ENCODE measurements at regions not wholly inside any gene's neighbourhood (a gene's known extent, or its start where the extent isn't known, plus 50 kb on each side); places are given as distances from the start of the nearest gene placed in this dataset.

- TF ChIP-seq EP300 (IDR thresholded peaks at IDR 0.05) (no peak), POLR2A (IDR thresholded peaks at IDR 0.05) (no peak), CTCF (IDR thresholded peaks at IDR 0.05) (peak; percentile 57 to 64)
- Histone ChIP-seq H3K27me3 (no peaks in the 10 kb centered on the region), H3K9me3 (no peaks in the 10 kb centered on the region), H3K4me3 (no peak overlapping the region), H3K36me3 (no peaks in the 10 kb centered on the region), H3K27ac (no peak overlapping the region), H3K4me1 (peaks cover 3% of the 10 kb centered on the region)
- WGBS: 0% methylated on average over 2 of the region's 2 CpGs
- DNase-seq (ENCODE audit: low spot score in 2 of 2): no peak
Observed at GRCh38 chr12:45543887-45544286, 185.6 kb upstream of the ARID2 start.

GRCh38 chr12:45546545-45546944 is 183.0 kb upstream of the ARID2 start:
- Histone ChIP-seq H3K4me3 (no peak overlapping the region), H3K4me1 (peaks cover 3% of the 10 kb centered on the region), H3K9me3 (no peaks in the 10 kb centered on the region), H3K36me3 (no peaks in the 10 kb centered on the region), H3K27me3 (no peaks in the 10 kb centered on the region), H3K27ac (no peak overlapping the region)
- WGBS: 95% methylated on average over 2 of the region's 2 CpGs
- no peak for TF ChIP-seq POLR2A (IDR thresholded peaks at IDR 0.05)
- no peak for TF ChIP-seq EP300 (IDR thresholded peaks at IDR 0.05)
- no peak for TF ChIP-seq CTCF (IDR thresholded peaks at IDR 0.05)
- no peak for TF ChIP-seq POLR2AphosphoS5 (IDR thresholded peaks at IDR 0.05)
- DNase-seq (ENCODE audit: low spot score in 2 of 2): no peak

GRCh38 chr12:45547132-45547531 is 182.4 kb upstream of the ARID2 start:
- H3K27ac ChIP-seq: no peak overlapping the region

GRCh38 chr12:45547822-45548221 is 181.7 kb upstream of the ARID2 start:
- TF ChIP-seq EP300 (IDR thresholded peaks at IDR 0.05) (no peak), CTCF (IDR thresholded peaks at IDR 0.05) (no peak), POLR2AphosphoS5 (IDR thresholded peaks at IDR 0.05) (no peak)
- no peak overlapping the region for H3K4me3 ChIP-seq
- 38% methylated on average over 1 of the region's 1 CpG for WGBS

More at GRCh38 chr12:45547132-45547531, 182.4 kb upstream of the ARID2 start:
- H3K27me3 ChIP-seq: no peaks in the 10 kb centered on the region
- H3K36me3 ChIP-seq: no peaks in the 10 kb centered on the region
- no peaks in the 10 kb centered on the region for H3K9me3 ChIP-seq
- H3K4me3 ChIP-seq: no peak overlapping the region
- no peak for TF ChIP-seq CTCF (IDR thresholded peaks at IDR 0.05)
- no peak for TF ChIP-seq POLR2A (IDR thresholded peaks at IDR 0.05)
- no peak for TF ChIP-seq EP300 (IDR thresholded peaks at IDR 0.05)
- TF ChIP-seq POLR2AphosphoS5 (IDR thresholded peaks at IDR 0.05): no peak
- 86% methylated on average over 1 of the region's 1 CpG for WGBS
- DNase-seq (ENCODE audit: low spot score in 2 of 2): no peak
- H3K4me1 ChIP-seq: peaks cover 3% of the 10 kb centered on the region

GRCh38 chr12:45548426-45548825 is 181.1 kb upstream of the ARID2 start:
- WGBS: 78% methylated on average over 4 of the region's 4 CpGs
- Histone ChIP-seq H3K4me3 (no peak overlapping the region), H3K27ac (no peak overlapping the region), H3K36me3 (no peaks in the 10 kb centered on the region), H3K27me3 (no peaks in the 10 kb centered on the region), H3K9me3 (no peaks in the 10 kb centered on the region), H3K4me1 (peaks cover 3% of the 10 kb centered on the region)
- TF ChIP-seq EP300 (IDR thresholded peaks at IDR 0.05) (no peak), CTCF (IDR thresholded peaks at IDR 0.05) (no peak), POLR2AphosphoS5 (IDR thresholded peaks at IDR 0.05) (no peak), POLR2A (IDR thresholded peaks at IDR 0.05) (no peak)
- DNase-seq (ENCODE audit: low spot score in 2 of 2): no peak

More at GRCh38 chr12:45547822-45548221, 181.7 kb upstream of the ARID2 start:
- Histone ChIP-seq H3K27me3 (no peaks in the 10 kb centered on the region), H3K36me3 (no peaks in the 10 kb centered on the region), H3K4me1 (peaks cover 3% of the 10 kb centered on the region), H3K27ac (no peak overlapping the region), H3K9me3 (no peaks in the 10 kb centered on the region)
- no peak for DNase-seq (ENCODE audit: low spot score in 2 of 2)

Measured in suprapubic skin (tissue), 4 donors.